ENCODE measurements at regions not wholly inside any gene's neighbourhood (a gene's known extent, or its start where the extent isn't known, plus 50 kb on each side); places are given as distances from the start of the nearest gene placed in this dataset.

DNA sequence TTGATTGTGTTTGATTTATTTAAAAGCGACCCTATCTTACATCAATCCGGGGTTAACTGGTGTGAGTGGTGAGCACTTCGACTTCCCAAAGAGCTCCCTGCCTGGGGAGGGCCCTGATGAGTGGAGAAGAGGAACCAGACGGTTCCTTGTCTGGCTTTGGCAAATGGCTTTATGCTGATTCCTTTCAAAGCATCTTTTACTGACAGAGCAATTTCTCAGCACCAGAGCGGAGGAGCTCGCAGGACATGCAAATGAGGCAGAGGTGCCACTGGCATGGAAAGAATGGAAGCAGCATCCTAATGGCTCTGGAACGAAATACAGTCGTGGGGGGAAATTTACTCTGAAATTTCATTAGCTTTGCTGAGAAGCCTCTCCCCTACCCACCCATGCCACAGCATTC, 410.9 kb upstream of the B3GAT1 start:
- no peak for TF ChIP-seq POLR2A (IDR thresholded peaks at IDR 0.05)
- TF ChIP-seq POLR2AphosphoS5 (IDR thresholded peaks at IDR 0.05), result no peak
- TF ChIP-seq, protein P1, sequence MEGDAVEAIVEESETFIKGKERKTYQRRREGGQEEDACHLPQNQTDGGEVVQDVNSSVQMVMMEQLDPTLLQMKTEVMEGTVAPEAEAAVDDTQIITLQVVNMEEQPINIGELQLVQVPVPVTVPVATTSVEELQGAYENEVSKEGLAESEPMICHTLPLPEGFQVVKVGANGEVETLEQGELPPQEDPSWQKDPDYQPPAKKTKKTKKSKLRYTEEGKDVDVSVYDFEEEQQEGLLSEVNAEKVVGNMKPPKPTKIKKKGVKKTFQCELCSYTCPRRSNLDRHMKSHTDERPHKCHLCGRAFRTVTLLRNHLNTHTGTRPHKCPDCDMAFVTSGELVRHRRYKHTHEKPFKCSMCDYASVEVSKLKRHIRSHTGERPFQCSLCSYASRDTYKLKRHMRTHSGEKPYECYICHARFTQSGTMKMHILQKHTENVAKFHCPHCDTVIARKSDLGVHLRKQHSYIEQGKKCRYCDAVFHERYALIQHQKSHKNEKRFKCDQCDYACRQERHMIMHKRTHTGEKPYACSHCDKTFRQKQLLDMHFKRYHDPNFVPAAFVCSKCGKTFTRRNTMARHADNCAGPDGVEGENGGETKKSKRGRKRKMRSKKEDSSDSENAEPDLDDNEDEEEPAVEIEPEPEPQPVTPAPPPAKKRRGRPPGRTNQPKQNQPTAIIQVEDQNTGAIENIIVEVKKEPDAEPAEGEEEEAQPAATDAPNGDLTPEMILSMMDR (IDR thresholded peaks at IDR 0.05), result no peak
- TF ChIP-seq EP300 (IDR thresholded peaks at IDR 0.05), result no peak
